DND-41 (cell line): ENCODE measurements at regions not wholly inside any gene's neighbourhood (a gene's known extent, or its start where the extent isn't known, plus 50 kb on each side); places are given as distances from the start of the nearest gene placed in this dataset.

Source experiments
- CTCF ChIP-seq: IDR thresholded peaks from 2 replicates; pipeline ENCODE4 v1.5.1; 2012; ENCODE audit warnings: borderline replicate concordance, low read length, moderate library complexity, mild to moderate bottlenecking; ENCODE audit not compliant: poor library complexity, severe bottlenecking; ENCODE audit errors: extremely low read depth
- EZH2 ChIP-seq: IDR thresholded peaks from 3 replicates; pipeline ENCODE4 v1.6.1; 2012; ENCODE audit warnings: borderline replicate concordance, low read depth, mild to moderate bottlenecking, moderate library complexity, low read length, inconsistent platforms; ENCODE audit not compliant: severe bottlenecking

- TF ChIP-seq EZH2 (no peak), CTCF (no peak)
Measured at GRCh38 chr1:60989749-60990713, 92.3 kb upstream of the NFIA start.
